Gastrocnemius medialis (tissue), 4 donors: ENCODE measurements at regions not wholly inside any gene's neighbourhood (a gene's known extent, or its start where the extent isn't known, plus 50 kb on each side); places are given as distances from the start of the nearest gene placed in this dataset.

Source experiments
- ATAC-seq, 2 donors: fragments of 150-250 bp; one replicate each; pipeline ENCODE4 v1.9.1; 2016
- DNase-seq, 2 donors: peaks; one replicate each; pipeline ENCODE4 v3.0.0-alpha.2; 2019
- H3K27ac ChIP-seq, 4 donors: fragments of 200-600 bp; sonication (generic); 1 replicate in 1 of 4; 2 replicates in 3 of 4; pipeline ENCODE4 v1.5.1; 2016 to 2018; ENCODE audit warnings: mild to moderate bottlenecking in 2 of 4, moderate library complexity in 1 of 4
- H3K27me3 ChIP-seq, 3 donors: fragments of 200-600 bp; sonication (generic) in 2 of 3; 1 replicate in 1 of 3; 2 replicates in 2 of 3; pipeline versions ENCODE4 v1.5.1 to v1.6.0; 2016 to 2019; ENCODE audit warnings: mild to moderate bottlenecking in 1 of 3, moderate library complexity in 1 of 3
- H3K36me3 ChIP-seq, 2 donors: fragments of 200-600 bp; sonication (generic) in 1 of 2; one replicate each; pipeline ENCODE4 v1.5.1; 2017 to 2018
- H3K4me1 ChIP-seq, 2 donors: fragments of 200-600 bp; sonication (generic) in 1 of 2; one replicate each; pipeline ENCODE4 v1.5.1; 2016 to 2017; ENCODE audit warnings: mild to moderate bottlenecking in 2 of 2
- H3K4me3 ChIP-seq, 4 donors: fragments of 200-600 bp; sonication (generic) in 3 of 4; 1 replicate in 1 of 4; 2 replicates in 3 of 4; pipeline ENCODE4 v1.5.1; 2016 to 2019; ENCODE audit warnings: mild to moderate bottlenecking in 2 of 4
- H3K9me3 ChIP-seq, 3 donors: fragments of 200-600 bp; sonication (generic) in 2 of 3; 1 replicate in 1 of 3; 2 replicates in 2 of 3; pipeline ENCODE4 v1.5.1; 2016 to 2019
- POLR2A ChIP-seq, 2 donors: fragments of 450-650 bp; IDR thresholded peaks; one replicate each; pipeline ENCODE4 v1.6.1; 2017; ENCODE audit warnings: antibody characterized with exemption in 2 of 2, mild to moderate bottlenecking in 2 of 2, moderate library complexity in 2 of 2
- in situ Hi-C, 4 donors: fragments of 200-750 bp; cut with MboI; loops; one replicate each; pipeline versions ENCODE4 v1.15.0 to v1.8.0; 2017; ENCODE audit warnings: low sequenced_read_pairs in 4 of 4
- intact Hi-C: fragments of 100-400 bp; cut with DNase I; formaldehyde crosslinking; loops from one replicate; pipeline ENCODE4 v1.15.1; 2023; ENCODE audit warnings: low total_unique reads
- TF ChIP-seq, protein P1 (sequence below), 5 experiments: fragments of 450-650 bp in 3 of 5; fragments of 200-600 bp in 2 of 5; sonication (generic) in 2 of 5; IDR thresholded peaks in 4 of 5; conservative IDR thresholded peaks in 1 of 5; 1 replicate in 4 of 5; 2 replicates in 1 of 5; pipeline ENCODE4 v1.5.1; 2016 to 2019; ENCODE audit warnings: antibody characterized with exemption in 5 of 5, mild to moderate bottlenecking in 3 of 5, moderate library complexity in 3 of 5

GRCh38 chr4:129543299-129543698 lies 447.3 kb downstream of the C4orf33 start:
- intact Hi-C loops (no loop called here), in situ Hi-C loops (no loop called here)
- Histone ChIP-seq H3K27me3 (no peaks in the 10 kb centered on the region), H3K9me3 (no peaks in the 10 kb centered on the region), H3K27ac (no peak overlapping the region), H3K4me1 (no peaks in the 10 kb centered on the region), H3K4me3 (no peak overlapping the region), H3K36me3 (no peaks in the 10 kb centered on the region)
- ATAC-seq: no peak
- TF ChIP-seq POLR2A (IDR thresholded peaks at IDR 0.05): no peak
- TF ChIP-seq, protein P1, sequence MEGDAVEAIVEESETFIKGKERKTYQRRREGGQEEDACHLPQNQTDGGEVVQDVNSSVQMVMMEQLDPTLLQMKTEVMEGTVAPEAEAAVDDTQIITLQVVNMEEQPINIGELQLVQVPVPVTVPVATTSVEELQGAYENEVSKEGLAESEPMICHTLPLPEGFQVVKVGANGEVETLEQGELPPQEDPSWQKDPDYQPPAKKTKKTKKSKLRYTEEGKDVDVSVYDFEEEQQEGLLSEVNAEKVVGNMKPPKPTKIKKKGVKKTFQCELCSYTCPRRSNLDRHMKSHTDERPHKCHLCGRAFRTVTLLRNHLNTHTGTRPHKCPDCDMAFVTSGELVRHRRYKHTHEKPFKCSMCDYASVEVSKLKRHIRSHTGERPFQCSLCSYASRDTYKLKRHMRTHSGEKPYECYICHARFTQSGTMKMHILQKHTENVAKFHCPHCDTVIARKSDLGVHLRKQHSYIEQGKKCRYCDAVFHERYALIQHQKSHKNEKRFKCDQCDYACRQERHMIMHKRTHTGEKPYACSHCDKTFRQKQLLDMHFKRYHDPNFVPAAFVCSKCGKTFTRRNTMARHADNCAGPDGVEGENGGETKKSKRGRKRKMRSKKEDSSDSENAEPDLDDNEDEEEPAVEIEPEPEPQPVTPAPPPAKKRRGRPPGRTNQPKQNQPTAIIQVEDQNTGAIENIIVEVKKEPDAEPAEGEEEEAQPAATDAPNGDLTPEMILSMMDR (IDR thresholded peaks at IDR 0.05 in 4 of 5, conservative IDR thresholded peaks at IDR 0.05 in 1 of 5): no peak
- DNase-seq: no peak

DNA sequence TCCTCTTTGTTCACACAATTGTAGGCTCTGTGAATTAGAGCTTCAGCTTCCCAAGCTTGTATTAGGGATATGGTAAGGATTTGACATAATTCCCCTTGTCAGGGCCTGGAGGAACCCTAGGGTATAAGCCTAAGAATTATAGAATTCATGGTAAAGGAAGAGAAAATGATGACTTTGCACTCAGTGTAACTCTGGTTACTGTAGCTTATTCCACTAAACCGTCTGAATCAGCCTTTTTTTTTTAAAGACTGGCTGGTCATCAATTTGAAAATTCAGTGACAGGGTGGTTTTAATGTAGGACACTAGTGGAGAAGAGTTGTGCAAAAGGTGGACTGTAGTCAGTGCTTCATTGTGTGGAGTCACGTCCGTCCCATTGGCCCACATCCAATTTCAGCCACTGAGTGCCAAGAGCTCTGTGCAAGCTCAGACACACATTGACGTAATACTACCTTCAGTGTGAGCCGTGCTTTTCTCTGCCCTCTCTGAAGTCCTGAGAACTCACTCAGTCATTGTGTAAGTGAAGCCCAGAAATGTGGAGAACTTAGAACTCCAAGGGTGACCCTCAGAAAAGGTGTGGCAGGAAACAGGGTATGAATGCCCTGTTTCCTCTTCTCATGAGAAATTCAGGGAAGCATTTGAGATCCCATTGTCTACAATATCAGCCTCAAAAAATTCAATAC lies 449.8 kb downstream of the C4orf33 start:
- Histone ChIP-seq H3K4me3 (no peak overlapping the region), H3K27ac (no peak overlapping the region), H3K36me3 (no peaks in the 10 kb centered on the region), H3K4me1 (no peaks in the 10 kb centered on the region), H3K9me3 (no peaks in the 10 kb centered on the region), H3K27me3 (no peaks in the 10 kb centered on the region)
- in situ Hi-C loops (no loop called here), intact Hi-C loops (no loop called here)
- ATAC-seq: peak; percentile 58 to 66
- peak; percentile 4 to 32 for DNase-seq
- TF ChIP-seq POLR2A (IDR thresholded peaks at IDR 0.05): no peak
- TF ChIP-seq, protein P1 (IDR thresholded peaks at IDR 0.05 in 4 of 5, conservative IDR thresholded peaks at IDR 0.05 in 1 of 5): no peak

GRCh38 chr4:129546531-129546930 lies 450.6 kb downstream of the C4orf33 start:
- no peaks in the 10 kb centered on the region for H3K36me3 ChIP-seq
- no peaks in the 10 kb centered on the region for H3K27me3 ChIP-seq
- in situ Hi-C loops: no loop called here
- ATAC-seq: no peak
- TF ChIP-seq, protein P1 (IDR thresholded peaks at IDR 0.05 in 4 of 5, conservative IDR thresholded peaks at IDR 0.05 in 1 of 5): no peak
- TF ChIP-seq POLR2A (IDR thresholded peaks at IDR 0.05): no peak
- intact Hi-C loops: no loop called here
- H3K4me3 ChIP-seq: no peak overlapping the region
- H3K27ac ChIP-seq: no peak overlapping the region
- H3K9me3 ChIP-seq: no peaks in the 10 kb centered on the region
- no peaks in the 10 kb centered on the region for H3K4me1 ChIP-seq
- no peak for DNase-seq

DNA sequence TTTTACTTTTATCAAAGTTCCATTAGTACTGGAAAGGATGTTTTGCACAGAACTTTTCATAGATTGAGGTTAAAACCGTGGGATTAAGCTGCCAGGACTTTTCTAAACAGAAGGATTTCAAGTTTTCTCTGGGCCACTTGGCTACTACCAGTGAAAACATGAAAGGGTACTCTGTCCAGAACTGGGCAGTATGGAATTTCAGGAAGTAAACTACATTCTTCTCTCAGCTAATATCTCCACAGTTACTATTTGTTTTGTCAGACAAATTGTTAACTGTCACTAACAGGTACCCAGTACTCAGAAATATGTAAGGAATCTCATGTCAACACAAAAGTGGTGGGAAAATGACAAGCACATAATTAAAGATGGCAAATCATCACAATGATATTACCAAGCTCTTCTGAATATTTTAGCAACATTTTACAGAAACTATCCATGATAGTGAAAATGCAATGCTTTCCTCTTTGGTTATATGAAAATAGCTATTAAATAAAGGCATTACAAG lies 454.4 kb downstream of the C4orf33 start:
- H3K4me3 ChIP-seq: no peak overlapping the region
- in situ Hi-C loops: no loop called here
- no peaks in the 10 kb centered on the region for H3K27me3 ChIP-seq
- no peaks in the 10 kb centered on the region for H3K36me3 ChIP-seq
- no peak overlapping the region for H3K27ac ChIP-seq
- no peak for ATAC-seq
- TF ChIP-seq POLR2A (IDR thresholded peaks at IDR 0.05): no peak
- TF ChIP-seq, protein P1 (IDR thresholded peaks at IDR 0.05 in 4 of 5, conservative IDR thresholded peaks at IDR 0.05 in 1 of 5): no peak
- H3K9me3 ChIP-seq: no peaks in the 10 kb centered on the region
- no peaks in the 10 kb centered on the region for H3K4me1 ChIP-seq
- intact Hi-C loops: no loop called here
- DNase-seq: no peak

- intact Hi-C loops: no loop called here
- in situ Hi-C loops: no loop called here
- TF ChIP-seq POLR2A (IDR thresholded peaks at IDR 0.05): no peak
- TF ChIP-seq, protein P1 (IDR thresholded peaks at IDR 0.05 in 4 of 5, conservative IDR thresholded peaks at IDR 0.05 in 1 of 5): no peak
These were observed 465.3 kb downstream of the C4orf33 start for GRCh38 chr4:129561280-129561679.

More at GRCh38 chr4:129561280-129561679, 465.3 kb downstream of the C4orf33 start:
- DNase-seq: no peak
- no peak overlapping the region for H3K27ac ChIP-seq
- H3K36me3 ChIP-seq: no peaks in the 10 kb centered on the region
- no peaks in the 10 kb centered on the region for H3K27me3 ChIP-seq
- ATAC-seq: no peak
- no peak overlapping the region for H3K4me3 ChIP-seq
- no peaks in the 10 kb centered on the region for H3K4me1 ChIP-seq
- no peaks in the 10 kb centered on the region for H3K9me3 ChIP-seq
